K562 (cell line): ENCODE measurements at regions not wholly inside any gene's neighbourhood (a gene's known extent, or its start where the extent isn't known, plus 50 kb on each side); places are given as distances from the start of the nearest gene placed in this dataset.

Experiments used
- ATAC-seq: fragments of 200-7000 bp; cut with Tn5 transposase; 3 replicates; pipeline ENCODE4 v1.9.1; 2020; ENCODE audit warnings: moderate library complexity
- BruUV-seq: library from RNA; stranded (reverse); fragments of 400-500 nt; replicated peaks from 2 replicates; lab custom pipeline; 2021; lab: Mats Ljungman, UMichigan
- CTCF ChIA-PET: fragments of 300-600 bp; formaldehyde crosslinking; extraction: SDS; loops from one replicate; lab custom pipeline; 2021; ENCODE audit warnings: low intra/inter-chr PET ratio; lab: Yijun Ruan, JAX
- POLR2A ChIA-PET: fragments of 300-600, 350-650 bp; sonication (Branson Sonifier 250); formaldehyde crosslinking; extraction: SDS; loops from one replicate; lab custom pipeline; 2021; ENCODE audit warnings: antibody characterized with exemption, inconsistent platforms; lab: Yijun Ruan, JAX
- DNase-seq, 4 experiments: peaks; one replicate each; pipeline versions ENCODE4 v3.0.0 to v3.0.0-alpha.2; 2011 to 2018; ENCODE audit warnings: low spot score in 3 of 4, mixed read lengths in 3 of 4; ENCODE audit errors: extremely low read depth in 1 of 4
- FAIRE-seq: peaks from 2 replicates; lab custom pipeline; 2011; peaks lifted over from hg19 to GRCh38; lab: Jason Lieb, UNC
- H2AFZ ChIP-seq: 2 replicates; pipeline ENCODE4 v1.6.0; 2011; ENCODE audit warnings: low read depth, low read length, control low read depth, inconsistent platforms
- H3K27ac ChIP-seq: fragments of 200-600 bp; 3 replicates; pipeline ENCODE4 v1.8.0; 2011; ENCODE audit warnings: low read depth, mild to moderate bottlenecking, control low read depth, inconsistent platforms, low read length, moderate library complexity, mixed read lengths; ENCODE audit errors: extremely low read depth
- H3K27me3 ChIP-seq, 2 experiments: fragments of 300-600 bp in 1 of 2; 2 replicates in 1 of 2; 3 replicates in 1 of 2; pipeline versions ENCODE4 v1.6.0 to v1.8.0; 2011; ENCODE audit warnings: inconsistent platforms in 2 of 2, low read length in 2 of 2, mild to moderate bottlenecking in 1 of 2, mixed read lengths in 1 of 2, moderate library complexity in 1 of 2; ENCODE audit not compliant: control insufficient read depth in 2 of 2, insufficient read depth in 2 of 2
- H3K36me3 ChIP-seq: fragments of 300-600 bp; 3 replicates; pipeline ENCODE4 v1.8.0; 2011; ENCODE audit warnings: mild to moderate bottlenecking, low read length, inconsistent platforms; ENCODE audit not compliant: control insufficient read depth, insufficient read depth
- H3K4me1 ChIP-seq, 2 experiments: fragments of 200-600 bp in 1 of 2; replicated peaks in 1 of 2; 2 replicates in 1 of 2; 3 replicates in 1 of 2; pipeline versions ENCODE4 v1.5.1 to v1.8.0; 2011; ENCODE audit warnings: inconsistent platforms in 2 of 2, low read length in 2 of 2, mild to moderate bottlenecking in 1 of 2, mixed read lengths in 1 of 2, moderate library complexity in 1 of 2; ENCODE audit not compliant: control insufficient read depth in 2 of 2, insufficient read depth in 2 of 2
- H3K4me2 ChIP-seq: 2 replicates; pipeline ENCODE4 v1.6.1; 2011; ENCODE audit warnings: low read length, control low read depth, inconsistent platforms, mixed read lengths; ENCODE audit not compliant: insufficient read depth
- H3K4me3 ChIP-seq: fragments of 200-600 bp; sonication (generic), shearing (Covaris generic); 2 replicates; pipeline ENCODE4 v1.5.1; 2016; ENCODE audit warnings: control low read depth, inconsistent platforms
- H3K79me2 ChIP-seq: fragments of 200-600 bp; 3 replicates; pipeline ENCODE4 v1.8.0; 2011; ENCODE audit warnings: low read length, inconsistent platforms; ENCODE audit not compliant: control insufficient read depth, insufficient read depth
- H3K9ac ChIP-seq, 2 experiments: 2 replicates each; pipeline versions ENCODE4 v1.6.0 to v1.6.1; 2011; ENCODE audit warnings: low read depth in 2 of 2, low read length in 2 of 2, control low read depth in 1 of 2, inconsistent platforms in 1 of 2, mild to moderate bottlenecking in 1 of 2, mixed read lengths in 1 of 2; ENCODE audit not compliant: insufficient read depth in 1 of 2
- H3K9me1 ChIP-seq: one replicate; pipeline ENCODE4 v1.6.0; 2011; ENCODE audit warnings: inconsistent platforms, mild to moderate bottlenecking, low read length, moderate library complexity; ENCODE audit not compliant: control insufficient read depth, insufficient read depth
- H3K9me3 ChIP-seq: replicated peaks from 2 replicates; pipeline ENCODE4 v1.5.1; 2011; ENCODE audit warnings: low read depth, low read length, inconsistent platforms; ENCODE audit not compliant: control insufficient read depth, insufficient read depth
- H4K20me1 ChIP-seq: replicated peaks from 2 replicates; pipeline ENCODE4 v1.6.1; 2011; ENCODE audit warnings: low read length, inconsistent platforms, mixed read lengths; ENCODE audit not compliant: control insufficient read depth, insufficient read depth
- BRF1 ChIP-seq: IDR thresholded peaks from 3 replicates; pipeline ENCODE4 v1.6.1; 2011; ENCODE audit warnings: borderline replicate concordance, mild to moderate bottlenecking; ENCODE audit not compliant: insufficient read length; ENCODE audit errors: extremely low read depth
- E2F4 ChIP-seq: sonication (generic); formaldehyde crosslinking; IDR thresholded peaks from 2 replicates; pipeline ENCODE4 v1.8.0; 2022; ENCODE audit warnings: mild to moderate bottlenecking, low read depth, missing genetic modification reagents
- KAT8 ChIP-seq: fragments of 450-650 bp; IDR thresholded peaks from 2 replicates; pipeline ENCODE4 v1.6.1; 2016; ENCODE audit warnings: low read depth, mild to moderate bottlenecking
- MCM2 ChIP-seq: fragments of 450-650 bp; IDR thresholded peaks from 2 replicates; pipeline ENCODE4 v1.6.1; 2017; ENCODE audit warnings: low read depth, mild to moderate bottlenecking
- RBFOX2 ChIP-seq: fragments of 200-400 bp; formaldehyde crosslinking; IDR thresholded peaks from 2 replicates; pipeline ENCODE4 v1.6.1; 2017; ENCODE audit warnings: low read depth, mild to moderate bottlenecking, low read length, moderate library complexity
- SRSF9 ChIP-seq: fragments of 200-400 bp; formaldehyde crosslinking; IDR thresholded peaks from 2 replicates; pipeline ENCODE4 v1.6.1; 2017; ENCODE audit warnings: low read depth, low read length, borderline replicate concordance
- ZFP30 ChIP-seq: fragments of 250-450 bp; sonication (Bioruptor Pico); IDR thresholded peaks from 2 replicates; pipeline ENCODE4 v1.8.0; 2022; ENCODE audit warnings: moderate library complexity, mild to moderate bottlenecking, inconsistent platforms, borderline replicate concordance
- ZNF280B ChIP-seq: fragments of 250-450 bp; sonication (Bioruptor Pico); IDR thresholded peaks from 2 replicates; pipeline ENCODE4 v1.5.1; 2021; ENCODE audit warnings: mild to moderate bottlenecking
- ZNF395 ChIP-seq: fragments of 200-800 bp; sonication (Bioruptor generic); IDR thresholded peaks from 2 replicates; pipeline ENCODE4 v1.6.1; 2017; ENCODE audit warnings: missing genetic modification characterization, missing compliant biosample characterization
- ZNF717 ChIP-seq: fragments of 250-450 bp; sonication (Bioruptor Pico); IDR thresholded peaks from 2 replicates; pipeline ENCODE4 v1.5.0; 2021
- WGBS: fragments of 100-300 bp; shearing (Covaris generic); methylation state at CpG from one replicate; pipeline ENCODE4 v1.1.6; 2016; ENCODE audit warnings: low coverage, mixed read lengths; ENCODE audit not compliant: insufficient coverage; ENCODE audit errors: missing lambda C conversion rate; 5-methylcytosine and 5-hydroxymethylcytosine counted together
- in situ Hi-C: fragments of 300-500 bp; cut with MboI; formaldehyde crosslinking; loops from 4 replicates; pipeline ENCODE4 v1.15.0; 2018; ENCODE audit warnings: inconsistent platforms, mixed read lengths
- intact Hi-C: fragments of 100-400 bp; cut with micrococcal nuclease; formaldehyde crosslinking; loops from 2 replicates; pipeline ENCODE4 v1.14.2; 2022
- TF ChIP-seq, protein P1 (sequence below), 2 experiments: fragments of 450-650 bp; IDR thresholded peaks; 2 replicates each; pipeline ENCODE4 v1.6.1; 2016; ENCODE audit warnings: mild to moderate bottlenecking in 2 of 2, borderline replicate concordance in 1 of 2, low read depth in 1 of 2, moderate library complexity in 1 of 2

DNA sequence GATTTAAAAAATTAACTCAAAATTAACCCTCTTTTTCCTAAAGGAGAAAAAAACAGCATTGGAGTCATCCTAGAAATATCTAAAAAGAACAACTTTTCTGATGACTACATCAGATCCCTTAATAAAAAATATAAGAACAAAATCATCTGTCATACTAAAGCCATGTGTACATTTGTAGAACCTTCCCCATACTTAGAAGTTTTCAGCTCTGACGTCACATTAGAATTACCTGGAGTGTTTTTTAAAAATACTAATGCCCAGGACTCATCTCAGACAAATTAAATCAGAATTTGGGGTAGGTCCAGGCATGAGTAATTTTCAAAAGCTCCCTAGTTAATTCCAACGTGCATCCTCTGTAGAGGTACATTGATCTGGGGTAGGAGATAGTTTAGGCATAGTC, 598.0 kb downstream of the DSC3 start:
- in situ Hi-C loops = no loop called here
- intact Hi-C loops = no loop called here
- 0% methylated on average over 2 of the region's 2 CpGs for WGBS
- no peak for TF ChIP-seq BRF1
- no peak for TF ChIP-seq ZNF395 (CRISPR knock-in tag)
- TF ChIP-seq, protein P1, sequence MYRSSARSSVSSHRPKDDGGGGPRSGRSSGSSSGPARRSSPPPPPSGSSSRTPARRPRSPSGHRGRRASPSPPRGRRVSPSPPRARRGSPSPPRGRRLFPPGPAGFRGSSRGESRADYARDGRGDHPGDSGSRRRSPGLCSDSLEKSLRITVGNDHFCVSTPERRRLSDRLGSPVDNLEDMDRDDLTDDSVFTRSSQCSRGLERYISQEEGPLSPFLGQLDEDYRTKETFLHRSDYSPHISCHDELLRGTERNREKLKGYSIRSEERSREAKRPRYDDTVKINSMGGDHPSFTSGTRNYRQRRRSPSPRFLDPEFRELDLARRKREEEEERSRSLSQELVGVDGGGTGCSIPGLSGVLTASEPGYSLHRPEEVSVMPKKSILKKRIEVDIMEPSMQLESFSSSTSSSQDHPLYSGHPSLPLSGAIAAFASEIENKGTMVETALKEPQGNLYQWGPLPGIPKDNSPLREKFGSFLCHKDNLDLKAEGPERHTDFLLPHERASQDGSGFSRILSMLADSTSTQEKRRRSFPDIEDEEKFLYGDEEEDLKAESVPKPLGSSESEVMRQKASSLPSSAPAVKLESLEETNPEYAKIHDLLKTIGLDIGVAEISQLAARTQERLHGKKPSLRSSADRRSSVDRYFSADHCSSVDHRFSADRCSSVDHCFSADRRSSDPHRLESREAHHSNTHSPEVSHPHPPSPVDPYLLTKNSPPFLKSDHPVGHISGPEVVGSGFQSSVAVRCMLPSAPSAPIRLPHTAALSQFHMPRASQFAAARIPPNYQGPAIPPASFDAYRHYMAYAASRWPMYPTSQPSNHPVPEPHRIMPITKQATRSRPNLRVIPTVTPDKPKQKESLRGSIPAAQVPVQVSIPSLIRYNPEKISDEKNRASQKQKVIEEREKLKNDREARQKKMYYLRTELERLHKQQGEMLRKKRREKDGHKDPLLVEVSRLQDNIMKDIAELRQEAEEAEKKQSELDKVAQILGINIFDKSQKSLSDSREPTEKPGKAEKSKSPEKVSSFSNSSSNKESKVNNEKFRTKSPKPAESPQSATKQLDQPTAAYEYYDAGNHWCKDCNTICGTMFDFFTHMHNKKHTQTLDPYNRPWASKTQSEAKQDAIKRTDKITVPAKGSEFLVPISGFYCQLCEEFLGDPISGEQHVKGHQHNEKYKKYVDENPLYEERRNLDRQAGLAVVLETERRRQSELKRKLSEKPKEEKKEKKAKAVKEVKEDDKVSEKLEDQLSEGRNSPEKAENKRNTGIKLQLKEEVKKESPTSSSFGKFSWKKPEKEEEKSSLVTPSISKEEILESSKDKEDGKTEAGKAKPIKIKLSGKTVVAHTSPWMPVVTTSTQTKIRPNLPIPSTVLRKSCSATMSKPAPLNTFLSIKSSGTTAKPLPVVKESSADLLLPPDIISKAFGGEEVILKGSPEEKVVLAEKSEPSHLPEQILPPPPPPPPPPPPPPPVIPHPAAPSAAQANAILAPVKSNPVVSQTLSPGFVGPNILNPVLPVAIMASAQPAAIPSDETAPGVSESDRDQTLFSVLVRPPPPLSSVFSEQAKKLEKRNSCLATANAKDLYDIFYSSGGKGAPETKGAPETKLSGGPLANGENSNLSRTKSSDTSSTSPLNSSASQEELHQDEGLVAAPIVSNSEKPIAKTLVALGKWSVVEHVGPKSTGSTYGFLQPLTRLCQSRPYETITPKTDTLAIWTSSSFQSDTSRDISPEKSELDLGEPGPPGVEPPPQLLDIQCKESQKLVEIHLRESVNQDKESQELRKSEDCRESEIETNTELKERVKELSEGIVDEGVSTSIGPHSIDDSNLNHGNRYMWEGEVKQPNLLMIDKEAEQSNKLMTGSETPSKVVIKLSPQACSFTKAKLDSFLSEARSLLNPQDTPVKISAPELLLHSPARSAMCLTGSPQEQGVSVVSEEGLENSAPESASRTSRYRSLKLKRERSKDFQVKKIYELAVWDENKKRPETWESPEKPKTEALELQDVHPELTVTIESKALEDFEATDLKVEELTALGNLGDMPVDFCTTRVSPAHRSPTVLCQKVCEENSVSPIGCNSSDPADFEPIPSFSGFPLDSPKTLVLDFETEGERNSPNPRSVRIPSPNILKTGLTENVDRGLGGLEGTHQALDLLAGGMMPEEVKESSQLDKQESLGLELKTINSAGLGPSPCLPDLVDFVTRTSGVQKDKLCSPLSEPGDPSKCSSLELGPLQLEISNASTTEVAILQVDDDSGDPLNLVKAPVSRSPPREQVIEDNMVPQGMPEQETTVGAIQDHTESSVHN (IDR thresholded peaks at IDR 0.05; ENCODE audit: borderline replicate concordance in 1 of 2, low read depth in 1 of 2) = no peak
- no peak for TF ChIP-seq RBFOX2
- no peak for TF ChIP-seq ZFP30 (CRISPR knock-in tag)
- TF ChIP-seq MCM2 = no peak
- TF ChIP-seq E2F4 (CRISPR knock-in tag) = no peak
- no peak for TF ChIP-seq ZNF280B (CRISPR knock-in tag)
- TF ChIP-seq SRSF9 = no peak
- TF ChIP-seq ZNF717 (CRISPR knock-in tag) = no peak
- no peak for TF ChIP-seq KAT8

More for the DNA sequence above, 598.0 kb downstream of the DSC3 start:
- Histone ChIP-seq H3K9ac (no peak overlapping the region), H3K9me3 (no peaks in the 10 kb centered on the region), H3K4me1 (no peaks in the 10 kb centered on the region), H3K4me2 (no peak overlapping the region), H3K4me3 (no peak overlapping the region), H3K79me2 (no peaks in the 10 kb centered on the region), H3K27ac (no peak overlapping the region), H3K36me3 (no peaks in the 10 kb centered on the region), H4K20me1 (no peaks in the 10 kb centered on the region), H2AFZ (peak overlapping the region; percentile 64; the same call in 1 of the 2 replicates), H3K27me3 (no peaks in the 10 kb centered on the region), H3K9me1 (no peaks in the 10 kb centered on the region)
- ChIA-PET CTCF (no interaction called here), POLR2A (no interaction called here)
- ATAC-seq (no peak), FAIRE-seq (no peak), DNase-seq (no peak)
- BruUV-seq = no TSS peak
